ENCODE measurements at regions not wholly inside any gene's neighbourhood (a gene's known extent, or its start where the extent isn't known, plus 50 kb on each side); places are given as distances from the start of the nearest gene placed in this dataset.

GRCh38 chr12:91900971-91901370 is 244.7 kb downstream of the BTG1 start:
- Histone ChIP-seq H3K4me3 (no peak overlapping the region), H3K27ac (no peak overlapping the region)
- no peak for TF ChIP-seq CTCF (IDR thresholded peaks at IDR 0.05)
- DNase-seq (ENCODE audit: low spot score), result no peak

- DNase-seq (ENCODE audit: low spot score), result no peak
- Histone ChIP-seq H3K27ac (no peak overlapping the region), H3K4me3 (no peak overlapping the region)
- no peak for TF ChIP-seq CTCF (IDR thresholded peaks at IDR 0.05)
Measured at GRCh38 chr12:91899056-91899455, 246.6 kb downstream of the BTG1 start.

- no peak for DNase-seq (ENCODE audit: low spot score)
- no peak overlapping the region for H3K4me3 ChIP-seq
- TF ChIP-seq CTCF (IDR thresholded peaks at IDR 0.05), result no peak
- no peak overlapping the region for H3K27ac ChIP-seq
Measured at GRCh38 chr12:91897025-91897515, 248.6 kb downstream of the BTG1 start.

GRCh38 chr12:91896286-91897024 is 249.2 kb downstream of the BTG1 start:
- no peak for TF ChIP-seq CTCF (IDR thresholded peaks at IDR 0.05)
- Histone ChIP-seq H3K27ac (no peak overlapping the region), H3K4me3 (peak overlapping the region; percentile 2)
- no peak for DNase-seq (ENCODE audit: low spot score)

GRCh38 chr12:91894911-91895310 is 250.7 kb downstream of the BTG1 start:
- H3K27ac ChIP-seq, result no peak overlapping the region
- TF ChIP-seq CTCF (IDR thresholded peaks at IDR 0.05), result no peak
- no peak for DNase-seq (ENCODE audit: low spot score)
- no peak overlapping the region for H3K4me3 ChIP-seq

GRCh38 chr12:91893476-91893875 is 252.2 kb downstream of the BTG1 start:
- Histone ChIP-seq H3K4me3 (no peak overlapping the region), H3K27ac (no peak overlapping the region)
- no peak for TF ChIP-seq CTCF (IDR thresholded peaks at IDR 0.05)
- no peak for DNase-seq (ENCODE audit: low spot score)
